ENCODE measurements at regions not wholly inside any gene's neighbourhood (a gene's known extent, or its start where the extent isn't known, plus 50 kb on each side); places are given as distances from the start of the nearest gene placed in this dataset.

DNA sequence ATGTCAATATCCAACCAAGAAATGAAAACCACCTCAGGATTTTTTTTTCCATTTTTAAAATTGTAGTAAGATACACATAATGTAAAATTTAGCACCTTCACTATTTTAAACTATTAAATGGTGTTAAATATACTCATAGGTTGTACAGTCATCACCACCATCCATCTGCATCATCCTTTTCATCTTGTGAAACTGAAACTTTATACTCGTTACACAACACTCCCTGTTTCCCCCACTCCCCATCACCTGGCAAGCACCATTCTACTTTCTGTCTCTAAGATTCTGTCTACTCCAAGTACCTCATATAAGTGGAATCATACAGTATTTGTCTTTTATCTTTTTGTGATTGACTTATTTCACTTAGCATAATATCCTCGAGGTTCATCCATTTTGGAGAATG is 335.2 kb upstream of the NPSR1 start:
- TF ChIP-seq, protein P1, sequence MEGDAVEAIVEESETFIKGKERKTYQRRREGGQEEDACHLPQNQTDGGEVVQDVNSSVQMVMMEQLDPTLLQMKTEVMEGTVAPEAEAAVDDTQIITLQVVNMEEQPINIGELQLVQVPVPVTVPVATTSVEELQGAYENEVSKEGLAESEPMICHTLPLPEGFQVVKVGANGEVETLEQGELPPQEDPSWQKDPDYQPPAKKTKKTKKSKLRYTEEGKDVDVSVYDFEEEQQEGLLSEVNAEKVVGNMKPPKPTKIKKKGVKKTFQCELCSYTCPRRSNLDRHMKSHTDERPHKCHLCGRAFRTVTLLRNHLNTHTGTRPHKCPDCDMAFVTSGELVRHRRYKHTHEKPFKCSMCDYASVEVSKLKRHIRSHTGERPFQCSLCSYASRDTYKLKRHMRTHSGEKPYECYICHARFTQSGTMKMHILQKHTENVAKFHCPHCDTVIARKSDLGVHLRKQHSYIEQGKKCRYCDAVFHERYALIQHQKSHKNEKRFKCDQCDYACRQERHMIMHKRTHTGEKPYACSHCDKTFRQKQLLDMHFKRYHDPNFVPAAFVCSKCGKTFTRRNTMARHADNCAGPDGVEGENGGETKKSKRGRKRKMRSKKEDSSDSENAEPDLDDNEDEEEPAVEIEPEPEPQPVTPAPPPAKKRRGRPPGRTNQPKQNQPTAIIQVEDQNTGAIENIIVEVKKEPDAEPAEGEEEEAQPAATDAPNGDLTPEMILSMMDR (conservative IDR thresholded peaks at IDR 0.05): no peak
- no peak for TF ChIP-seq EZH2 (IDR thresholded peaks at IDR 0.05; ENCODE audit: low read depth)

Measured in PC-9 (cell line).